ENCODE measurements at regions not wholly inside any gene's neighbourhood (a gene's known extent, or its start where the extent isn't known, plus 50 kb on each side); places are given as distances from the start of the nearest gene placed in this dataset.

GRCh38 chr5:15326471-15326870 lies 173.5 kb upstream of the FBXL7 start:
- TF ChIP-seq POLR2A (IDR thresholded peaks at IDR 0.05), result no peak
- TF ChIP-seq CTCF (IDR thresholded peaks at IDR 0.05), result no peak

Measured in upper lobe of left lung (tissue), 4 donors.